ENCODE measurements at regions not wholly inside any gene's neighbourhood (a gene's known extent, or its start where the extent isn't known, plus 50 kb on each side); places are given as distances from the start of the nearest gene placed in this dataset.

GRCh38 chrX:44735498-44735897 lies 108.3 kb upstream of the DUSP21 start:
- TF ChIP-seq CTCF (IDR thresholded peaks at IDR 0.05) (no peak), POLR2A (IDR thresholded peaks at IDR 0.05) (no peak)
